Retina (tissue), 1 donor: ENCODE measurements at regions not wholly inside any gene's neighbourhood (a gene's known extent, or its start where the extent isn't known, plus 50 kb on each side); places are given as distances from the start of the nearest gene placed in this dataset.

Source experiments
- DNase-seq: peaks from one replicate; pipeline ENCODE4 v3.0.0-alpha.2; 2016

DNA sequence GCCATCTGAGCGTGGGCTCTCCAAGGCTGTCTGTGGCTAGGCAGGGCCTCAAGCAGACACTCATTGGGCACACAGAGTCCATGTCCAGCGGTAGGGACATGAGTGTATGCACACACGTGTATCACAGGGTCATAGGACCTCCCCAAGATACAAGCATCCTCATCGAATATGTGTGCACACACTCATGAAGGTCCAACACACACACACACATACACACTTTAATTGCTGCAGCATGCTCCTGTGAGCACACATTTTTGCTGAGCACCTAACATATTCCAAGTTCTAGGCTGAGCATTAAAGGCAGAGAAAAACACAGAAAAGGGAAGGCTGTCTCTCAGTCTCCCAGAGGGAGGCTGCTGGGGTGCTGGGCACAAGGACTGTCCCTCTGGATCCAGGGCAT lies 59.3 kb upstream of the TBX3 start:
- no peak for DNase-seq

DNA sequence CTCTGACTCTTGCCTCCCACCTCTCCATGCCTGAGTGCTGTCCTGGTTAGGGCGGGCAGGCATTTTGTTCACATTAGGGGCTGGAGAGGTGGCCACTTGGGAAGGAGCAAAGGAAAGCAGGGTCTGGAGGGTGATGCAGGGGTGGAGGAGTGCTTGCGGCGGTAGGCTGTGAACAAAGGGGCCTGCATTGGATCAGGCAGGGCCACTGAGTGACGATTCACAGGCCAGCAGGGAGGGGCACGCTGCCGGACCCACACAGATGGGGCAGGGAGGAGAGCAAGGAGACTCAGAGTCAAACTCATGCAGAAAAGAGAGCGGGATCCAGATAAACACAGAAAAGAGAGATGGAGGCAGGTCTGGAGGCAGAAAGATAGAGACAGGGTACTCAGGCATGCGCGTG lies 58.4 kb upstream of the TBX3 start:
- no peak for DNase-seq

DNA sequence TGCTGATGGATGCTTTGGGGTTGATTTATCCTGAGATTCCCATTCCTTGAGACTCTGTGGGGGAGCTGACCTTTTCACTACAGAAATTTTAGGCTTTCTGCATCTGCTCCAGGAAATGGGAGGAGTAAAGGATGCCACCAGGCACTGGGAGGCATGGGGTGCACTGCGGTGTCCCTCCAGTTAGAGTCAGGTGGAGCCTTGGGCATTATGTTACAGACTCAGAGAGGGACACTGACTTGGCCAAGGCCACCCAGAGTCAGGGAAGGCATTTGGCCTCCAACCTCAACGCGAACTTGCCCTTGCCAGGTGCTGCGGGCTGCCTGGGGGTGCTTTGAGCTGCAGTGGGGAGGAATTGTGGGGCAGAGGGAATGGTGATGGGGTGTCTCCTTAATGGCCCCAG lies 58.0 kb upstream of the TBX3 start:
- DNase-seq, result no peak

DNA sequence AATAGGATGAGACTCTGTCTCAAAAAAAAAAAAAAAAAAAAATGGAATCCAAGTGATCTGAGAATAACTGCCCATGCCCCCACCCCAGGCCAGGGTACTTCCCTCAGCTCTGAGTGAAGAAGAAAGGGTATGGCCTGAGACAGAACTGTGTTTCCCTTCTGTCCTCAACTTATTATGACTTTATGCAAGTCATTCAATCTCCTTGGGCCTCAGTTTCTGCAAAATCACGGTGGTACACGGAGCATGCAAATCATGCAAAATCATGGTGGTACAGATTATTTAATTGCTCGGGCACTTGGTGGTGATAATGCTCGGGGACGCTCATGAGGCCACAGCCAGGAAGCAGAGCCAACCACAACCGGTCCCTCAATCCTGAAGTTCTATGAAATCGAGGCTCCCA lies 56.5 kb upstream of the TBX3 start:
- DNase-seq, result no peak

DNA sequence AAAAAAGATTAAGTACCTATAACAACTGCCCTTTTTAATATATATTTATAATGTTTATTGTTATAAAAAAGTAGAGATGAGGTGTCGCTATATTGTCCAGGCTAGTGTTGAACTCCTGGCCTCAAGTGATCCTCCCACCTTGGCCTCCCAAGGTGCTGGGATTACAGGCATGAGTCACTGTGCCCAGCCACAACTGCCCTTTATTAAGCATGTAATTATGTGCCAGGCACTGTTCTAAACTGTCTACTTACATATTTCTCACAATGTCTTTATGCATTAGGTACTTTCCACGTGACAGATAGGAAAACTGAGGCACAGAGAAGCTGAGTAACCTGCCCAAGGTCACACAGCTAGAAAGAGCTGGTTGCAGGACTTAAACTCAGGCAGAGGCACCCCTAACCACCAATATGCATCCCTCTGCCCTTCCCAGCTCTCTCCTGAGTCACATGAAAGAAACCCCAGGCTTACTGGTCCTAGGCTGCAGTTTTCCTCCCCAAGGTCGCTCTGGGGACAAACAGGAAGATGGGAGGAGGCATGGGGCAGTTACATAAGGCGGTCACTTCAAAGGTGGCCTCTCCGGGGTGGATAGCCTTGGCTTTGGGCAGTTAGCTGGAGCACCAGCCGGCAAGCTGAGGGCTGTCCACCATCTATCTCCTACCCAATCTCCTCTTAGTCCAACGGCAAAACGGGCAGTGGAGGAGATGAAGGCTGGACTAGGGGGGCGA lies 54.6 kb upstream of the TBX3 start:
- DNase-seq, result no peak

DNA sequence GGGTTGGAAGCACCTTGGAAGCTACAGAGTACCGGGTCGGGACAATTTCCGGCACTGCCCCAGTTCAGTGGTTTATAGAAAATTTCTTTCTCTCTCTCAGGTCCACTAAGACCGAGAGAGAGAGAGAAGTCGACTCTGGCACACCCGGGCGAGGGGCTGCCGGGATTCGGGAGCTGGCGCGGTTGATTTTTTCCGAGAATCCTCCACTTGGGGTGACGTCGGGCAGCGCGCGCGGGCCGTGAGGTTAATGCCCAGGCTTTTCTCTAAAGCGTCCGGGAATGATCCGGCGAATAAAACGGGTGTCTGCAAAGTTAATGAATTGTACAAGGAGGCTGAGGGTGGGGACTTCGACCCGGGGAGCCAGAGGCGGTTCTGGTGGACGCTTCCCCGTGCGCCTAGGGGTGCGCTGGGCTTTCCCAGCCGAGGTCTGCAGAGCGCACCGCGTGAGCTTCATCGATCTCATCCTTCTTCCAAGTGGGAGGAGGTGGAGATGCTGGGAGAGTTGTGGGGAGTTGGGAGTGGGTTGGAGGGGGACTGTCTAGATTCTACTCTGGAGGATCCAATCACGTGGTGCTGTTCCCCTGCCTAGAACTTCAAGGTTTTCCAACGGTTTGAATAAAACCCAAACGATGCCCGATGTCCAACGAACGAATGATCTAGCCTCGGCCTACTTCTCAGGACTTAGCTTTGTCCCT lies 51.9 kb upstream of the TBX3 start:
- DNase-seq, result peak; percentile 77

DNA sequence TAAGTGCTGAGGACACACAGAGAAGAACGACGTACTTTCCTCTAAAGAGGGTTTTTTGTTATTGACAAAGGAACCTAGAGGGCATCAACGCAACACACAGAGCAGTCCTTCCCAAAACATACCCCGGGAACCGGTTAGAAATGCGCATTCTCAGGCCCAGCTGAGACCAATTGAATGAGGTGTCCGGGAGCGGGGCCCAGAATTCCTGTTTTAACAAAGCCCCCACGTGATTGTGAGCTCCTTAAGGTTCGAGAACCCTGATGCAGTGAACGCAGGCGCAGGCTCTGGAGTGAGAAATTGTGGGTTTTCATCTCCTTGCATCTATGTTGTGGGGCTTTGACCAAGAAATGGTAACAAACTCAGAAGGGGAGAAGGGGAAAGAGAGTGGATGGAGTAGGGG lies 51.0 kb upstream of the TBX3 start:
- DNase-seq, result no peak

DNA sequence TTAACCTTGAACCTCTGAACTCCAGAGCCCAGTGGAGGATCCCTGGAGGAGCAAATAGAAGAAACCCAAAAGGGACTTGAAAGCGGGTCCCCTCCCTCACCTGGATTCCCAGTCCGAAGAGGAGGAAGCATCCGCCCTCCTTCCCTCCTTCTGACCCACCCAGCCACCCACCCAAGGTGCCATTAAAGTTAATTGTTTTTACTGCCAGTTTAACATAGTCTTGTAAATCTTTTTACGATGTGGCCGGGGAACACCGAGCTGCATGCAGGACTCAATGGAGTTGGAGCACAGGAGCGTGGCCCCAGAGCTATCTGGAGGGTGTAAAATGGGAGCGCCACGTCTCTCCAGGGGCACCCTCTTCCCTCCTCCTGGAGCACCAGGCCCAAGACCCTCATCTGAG lies 49.9 kb upstream of the TBX3 start:
- no peak for DNase-seq
